Inferior parietal cortex (tissue), 1 donor: ENCODE measurements at regions not wholly inside any gene's neighbourhood (a gene's known extent, or its start where the extent isn't known, plus 50 kb on each side); places are given as distances from the start of the nearest gene placed in this dataset.

Experiments
- DNase-seq: peaks from one replicate; pipeline ENCODE4 v3.0.0-alpha.2; 2016; ENCODE audit errors: extremely low spot score

DNA sequence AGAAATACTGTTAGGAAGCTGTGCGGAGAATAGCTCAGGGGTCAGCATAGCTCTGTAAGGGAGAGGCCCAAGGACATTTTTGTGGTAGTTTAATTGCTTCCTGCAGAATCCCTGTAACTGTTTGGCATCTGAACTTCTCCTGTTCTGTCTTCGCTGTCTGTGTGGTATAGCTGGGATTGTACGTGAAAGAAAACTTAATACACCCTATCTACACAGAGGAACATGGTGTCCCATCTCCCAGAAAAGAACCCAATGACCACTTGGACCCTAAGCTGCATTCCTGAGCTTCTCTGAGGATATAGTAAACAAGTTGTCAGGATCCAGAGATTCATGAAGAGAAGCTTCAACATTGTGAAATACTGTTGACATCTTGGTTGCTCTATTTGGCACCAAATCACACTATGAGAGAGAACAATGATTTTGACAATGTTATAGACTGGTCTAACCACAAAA lies 81.3 kb downstream of the CDC42EP3 start:
- no peak for DNase-seq
